Central memory CD8-positive, alpha-beta T cell (primary cell): ENCODE measurements at regions not wholly inside any gene's neighbourhood (a gene's known extent, or its start where the extent isn't known, plus 50 kb on each side); places are given as distances from the start of the nearest gene placed in this dataset.

Experiments
- ATAC-seq: fragments of 150-1000 bp; cut with Tn5 transposase; replicated peaks from 2 replicates; pipeline ENCODE4 v1.10.0; 2022; ENCODE audit warnings: mild to moderate bottlenecking, moderate FRiP score, moderate number of reproducible peaks; ENCODE audit not compliant: poor library complexity, severe bottlenecking; ENCODE audit errors: extremely low read depth
- DNase-seq, 2 donors: peaks; one replicate each; pipeline ENCODE4 v3.0.0; 2021; ENCODE audit warnings: low spot score in 2 of 2
- H3K27ac Mint-ChIP-seq: one replicate; pipeline ENCODE4 v1.8.0; 2022; ENCODE audit warnings: low read depth, mild to moderate bottlenecking, moderate library complexity, mixed read lengths
- H3K27me3 Mint-ChIP-seq: one replicate; pipeline ENCODE4 v1.8.0; 2022; ENCODE audit warnings: mixed read lengths
- H3K36me3 Mint-ChIP-seq: one replicate; pipeline ENCODE4 v1.8.0; 2022; ENCODE audit warnings: mild to moderate bottlenecking, moderate library complexity, mixed read lengths; ENCODE audit not compliant: insufficient read depth
- H3K4me1 Mint-ChIP-seq: one replicate; pipeline ENCODE4 v1.8.0; 2022; ENCODE audit warnings: mixed read lengths
- H3K4me3 Mint-ChIP-seq: one replicate; pipeline ENCODE4 v1.8.0; 2022; ENCODE audit warnings: mild to moderate bottlenecking, moderate library complexity, mixed read lengths
- H3K9me3 Mint-ChIP-seq: one replicate; pipeline ENCODE4 v1.8.0; 2022; ENCODE audit warnings: mixed read lengths

GRCh38 chr6:18692929-18693685 is 306.0 kb downstream of the RNF144B start:
- H3K4me3 Mint-ChIP-seq: no peak overlapping the region
- no peaks in the 10 kb centered on the region for H3K36me3 Mint-ChIP-seq
- no peaks in the 10 kb centered on the region for H3K4me1 Mint-ChIP-seq
- peaks cover 5% of the 10 kb centered on the region for H3K9me3 Mint-ChIP-seq
- ATAC-seq (no peak), DNase-seq (no peak)
- no peak overlapping the region for H3K27ac Mint-ChIP-seq
- no peaks in the 10 kb centered on the region for H3K27me3 Mint-ChIP-seq

GRCh38 chr6:18693881-18694280 is 306.7 kb downstream of the RNF144B start:
- Mint-ChIP-seq H3K4me1 (no peaks in the 10 kb centered on the region), H3K9me3 (peaks cover 5% of the 10 kb centered on the region), H3K27ac (no peak overlapping the region), H3K36me3 (no peaks in the 10 kb centered on the region), H3K27me3 (no peaks in the 10 kb centered on the region), H3K4me3 (no peak overlapping the region)
- no peak for DNase-seq
- ATAC-seq: no peak

- Mint-ChIP-seq H3K4me3 (no peak overlapping the region), H3K36me3 (no peaks in the 10 kb centered on the region), H3K27ac (no peak overlapping the region), H3K27me3 (no peaks in the 10 kb centered on the region), H3K9me3 (peaks cover 16% of the 10 kb centered on the region), H3K4me1 (no peaks in the 10 kb centered on the region)
- ATAC-seq (no peak), DNase-seq (no peak)
Observed at GRCh38 chr6:18703546-18703945, 316.4 kb downstream of the RNF144B start.

- H3K36me3 Mint-ChIP-seq: no peaks in the 10 kb centered on the region
- no peak overlapping the region for H3K4me3 Mint-ChIP-seq
- H3K9me3 Mint-ChIP-seq: peaks cover 10% of the 10 kb centered on the region
- H3K4me1 Mint-ChIP-seq: no peaks in the 10 kb centered on the region
- no peak for DNase-seq
- H3K27ac Mint-ChIP-seq: no peak overlapping the region
- no peak for ATAC-seq
- H3K27me3 Mint-ChIP-seq: no peaks in the 10 kb centered on the region
Observed at GRCh38 chr6:18707714-18708439, 320.7 kb downstream of the RNF144B start.

- H3K27me3 Mint-ChIP-seq: no peaks in the 10 kb centered on the region
- H3K4me3 Mint-ChIP-seq: no peak overlapping the region
- H3K27ac Mint-ChIP-seq: no peak overlapping the region
- H3K9me3 Mint-ChIP-seq: peaks cover 6% of the 10 kb centered on the region
- ATAC-seq: no peak
- no peaks in the 10 kb centered on the region for H3K4me1 Mint-ChIP-seq
- no peaks in the 10 kb centered on the region for H3K36me3 Mint-ChIP-seq
- DNase-seq: no peak
Observed at GRCh38 chr6:18712595-18712994, 325.4 kb downstream of the RNF144B start.

- no peak overlapping the region for H3K4me3 Mint-ChIP-seq
- no peaks in the 10 kb centered on the region for H3K36me3 Mint-ChIP-seq
- ATAC-seq (no peak), DNase-seq (no peak)
- H3K27me3 Mint-ChIP-seq: no peaks in the 10 kb centered on the region
- H3K27ac Mint-ChIP-seq: no peak overlapping the region
- no peaks in the 10 kb centered on the region for H3K4me1 Mint-ChIP-seq
- peaks cover 4% of the 10 kb centered on the region for H3K9me3 Mint-ChIP-seq
Observed at GRCh38 chr6:18720075-18720474, 332.9 kb downstream of the RNF144B start.

GRCh38 chr6:18724056-18724455 is 336.9 kb downstream of the RNF144B start:
- Mint-ChIP-seq H3K4me1 (no peaks in the 10 kb centered on the region), H3K4me3 (no peak overlapping the region), H3K36me3 (no peaks in the 10 kb centered on the region), H3K9me3 (no peaks in the 10 kb centered on the region), H3K27ac (no peak overlapping the region), H3K27me3 (no peaks in the 10 kb centered on the region)
- ATAC-seq (no peak), DNase-seq (no peak)

- H3K4me3 Mint-ChIP-seq: no peak overlapping the region
- H3K27me3 Mint-ChIP-seq: no peaks in the 10 kb centered on the region
- no peak for ATAC-seq
- H3K27ac Mint-ChIP-seq: no peak overlapping the region
- no peaks in the 10 kb centered on the region for H3K36me3 Mint-ChIP-seq
- no peak for DNase-seq
- H3K4me1 Mint-ChIP-seq: no peaks in the 10 kb centered on the region
- no peaks in the 10 kb centered on the region for H3K9me3 Mint-ChIP-seq
Observed at GRCh38 chr6:18725449-18725848, 338.3 kb downstream of the RNF144B start.

GRCh38 chr6:18733921-18734550 is 346.9 kb downstream of the RNF144B start:
- H3K27me3 Mint-ChIP-seq: no peaks in the 10 kb centered on the region
- ATAC-seq: no peak
- no peak for DNase-seq
- H3K27ac Mint-ChIP-seq: no peak overlapping the region
- H3K4me1 Mint-ChIP-seq: no peaks in the 10 kb centered on the region
- no peak overlapping the region for H3K4me3 Mint-ChIP-seq
- H3K36me3 Mint-ChIP-seq: no peaks in the 10 kb centered on the region
- H3K9me3 Mint-ChIP-seq: peaks cover 9% of the 10 kb centered on the region

- H3K4me3 Mint-ChIP-seq: no peak overlapping the region
- no peak overlapping the region for H3K27ac Mint-ChIP-seq
- H3K4me1 Mint-ChIP-seq: no peaks in the 10 kb centered on the region
- ATAC-seq (no peak), DNase-seq (no peak)
- no peaks in the 10 kb centered on the region for H3K27me3 Mint-ChIP-seq
- no peaks in the 10 kb centered on the region for H3K36me3 Mint-ChIP-seq
- peaks cover 5% of the 10 kb centered on the region for H3K9me3 Mint-ChIP-seq
Observed at GRCh38 chr6:18741741-18742140, 354.6 kb downstream of the RNF144B start.

GRCh38 chr6:18742406-18742805 is 355.3 kb downstream of the RNF144B start:
- Mint-ChIP-seq H3K27me3 (no peaks in the 10 kb centered on the region), H3K4me1 (no peaks in the 10 kb centered on the region), H3K27ac (no peak overlapping the region), H3K9me3 (peaks cover 5% of the 10 kb centered on the region), H3K36me3 (no peaks in the 10 kb centered on the region), H3K4me3 (no peak overlapping the region)
- ATAC-seq (no peak), DNase-seq (no peak)

GRCh38 chr6:18746727-18747126 is 359.6 kb downstream of the RNF144B start:
- Mint-ChIP-seq H3K9me3 (peaks cover 2% of the 10 kb centered on the region), H3K36me3 (peaks cover 2% of the 10 kb centered on the region), H3K27me3 (no peaks in the 10 kb centered on the region), H3K27ac (no peak overlapping the region), H3K4me1 (no peaks in the 10 kb centered on the region), H3K4me3 (no peak overlapping the region)
- no peak for DNase-seq
- ATAC-seq: no peak

- Mint-ChIP-seq H3K36me3 (peaks cover 2% of the 10 kb centered on the region), H3K4me3 (no peak overlapping the region), H3K27me3 (no peaks in the 10 kb centered on the region), H3K27ac (no peak overlapping the region), H3K4me1 (no peaks in the 10 kb centered on the region), H3K9me3 (no peaks in the 10 kb centered on the region)
- no peak for ATAC-seq
- no peak for DNase-seq
Observed at GRCh38 chr6:18748314-18748713, 361.2 kb downstream of the RNF144B start.
